DMS153 (cell line): ENCODE measurements at regions not wholly inside any gene's neighbourhood (a gene's known extent, or its start where the extent isn't known, plus 50 kb on each side); places are given as distances from the start of the nearest gene placed in this dataset.
"Not testable (repeated sequence)": the region's sequence is repeated elsewhere in the genome, so short reads cannot be mapped to it uniquely, and the experiment has no call there.

Source experiments
- DNase-seq: peaks from one replicate; lab custom pipeline; 2025; lab: John Stamatoyannopoulos, UW

GRCh38 chr4:151519728-151520415 is 110.9 kb downstream of the FHIP1A start:
- no peak for DNase-seq

- no peak for DNase-seq
These were observed 114.0 kb downstream of the FHIP1A start for GRCh38 chr4:151522866-151523519.

GRCh38 chr4:151524610-151525009 is 115.6 kb downstream of the FHIP1A start:
- DNase-seq, result no peak

GRCh38 chr4:151526489-151526888 is 117.5 kb downstream of the FHIP1A start:
- not testable (repeated sequence) for DNase-seq

GRCh38 chr4:151527699-151528098 is 118.7 kb downstream of the FHIP1A start:
- DNase-seq, result no peak

GRCh38 chr4:151529187-151529586 is 120.2 kb downstream of the FHIP1A start:
- DNase-seq, result no peak

- DNase-seq, result no peak
These were observed 121.3 kb downstream of the FHIP1A start for GRCh38 chr4:151530230-151530629.

- no peak for DNase-seq
These were observed 121.8 kb downstream of the FHIP1A start for GRCh38 chr4:151530783-151531182.

GRCh38 chr4:151532001-151532708 is 123.2 kb downstream of the FHIP1A start:
- DNase-seq, result no peak

- DNase-seq, result no peak
These were observed 125.2 kb downstream of the FHIP1A start for GRCh38 chr4:151534195-151534594.

- DNase-seq, result no peak
These were observed 126.4 kb downstream of the FHIP1A start for GRCh38 chr4:151535366-151535765.

GRCh38 chr4:151537687-151538086 is 128.7 kb downstream of the FHIP1A start:
- no peak for DNase-seq

- DNase-seq, result no peak
These were observed 130.0 kb downstream of the FHIP1A start for GRCh38 chr4:151538963-151539362.

- DNase-seq, result peak; percentile 95
These were observed 131.9 kb downstream of the FHIP1A start for GRCh38 chr4:151540728-151541388.

GRCh38 chr4:151541389-151542071 is 132.6 kb downstream of the FHIP1A start:
- peak; percentile 95 for DNase-seq

GRCh38 chr4:151548708-151549107 is 139.7 kb downstream of the FHIP1A start:
- no peak for DNase-seq

- DNase-seq, result not testable (repeated sequence)
These were observed 140.4 kb downstream of the FHIP1A start for GRCh38 chr4:151549378-151549777.

- DNase-seq, result peak; percentile 89
These were observed 144.9 kb downstream of the FHIP1A start for GRCh38 chr4:151553874-151554273.

- no peak for DNase-seq
These were observed 146.4 kb downstream of the FHIP1A start for GRCh38 chr4:151555151-151555945.

- DNase-seq, result no peak
These were observed 149.6 kb downstream of the FHIP1A start for GRCh38 chr4:151558496-151559113.

- no peak for DNase-seq
These were observed 150.6 kb downstream of the FHIP1A start for GRCh38 chr4:151559595-151559994.
